Effector memory CD4-positive, alpha-beta T cell (primary cell): ENCODE measurements at regions not wholly inside any gene's neighbourhood (a gene's known extent, or its start where the extent isn't known, plus 50 kb on each side); places are given as distances from the start of the nearest gene placed in this dataset.

Source experiments
- DNase-seq, 3 donors: peaks; one replicate each; pipeline ENCODE4 v3.0.0-alpha.2; 2020
- H3K27ac ChIP-seq: 2 replicates; pipeline ENCODE4 v1.7.0; 2013; ENCODE audit warnings: mild to moderate bottlenecking, low read length, moderate library complexity; ENCODE audit not compliant: insufficient read depth, poor library complexity, severe bottlenecking
- H3K27me3 ChIP-seq: replicated peaks from 2 replicates; pipeline ENCODE4 v1.7.0; 2013; ENCODE audit warnings: mild to moderate bottlenecking, low read length; ENCODE audit not compliant: insufficient read depth, control insufficient read depth, poor library complexity, severe bottlenecking
- H3K36me3 ChIP-seq: 2 replicates; pipeline ENCODE4 v1.7.0; 2013; ENCODE audit warnings: mild to moderate bottlenecking, low read length, moderate library complexity; ENCODE audit not compliant: control insufficient read depth, insufficient read depth
- H3K4me1 ChIP-seq: 2 replicates; pipeline ENCODE4 v1.7.0; 2013; ENCODE audit warnings: low read length, mild to moderate bottlenecking; ENCODE audit not compliant: control insufficient read depth, insufficient read depth, poor library complexity, severe bottlenecking
- H3K4me3 ChIP-seq: 2 replicates; pipeline ENCODE4 v1.7.0; 2013; ENCODE audit warnings: low read length, low read depth, mild to moderate bottlenecking; ENCODE audit not compliant: insufficient read depth, poor library complexity, severe bottlenecking
- H3K9me3 ChIP-seq: 2 replicates; pipeline ENCODE4 v1.7.0; 2013; ENCODE audit warnings: mild to moderate bottlenecking, low read length, moderate library complexity; ENCODE audit not compliant: control insufficient read depth

GRCh38 chr19:27901078-27901477 lies 1311.9 kb downstream of the UQCRFS1 start:
- no peaks in the 10 kb centered on the region for H3K4me1 ChIP-seq
- no peaks in the 10 kb centered on the region for H3K36me3 ChIP-seq
- DNase-seq = no peak
- no peak overlapping the region for H3K4me3 ChIP-seq
- no peak overlapping the region for H3K27ac ChIP-seq
- H3K27me3 ChIP-seq = no peaks in the 10 kb centered on the region
- no peaks in the 10 kb centered on the region for H3K9me3 ChIP-seq

DNA sequence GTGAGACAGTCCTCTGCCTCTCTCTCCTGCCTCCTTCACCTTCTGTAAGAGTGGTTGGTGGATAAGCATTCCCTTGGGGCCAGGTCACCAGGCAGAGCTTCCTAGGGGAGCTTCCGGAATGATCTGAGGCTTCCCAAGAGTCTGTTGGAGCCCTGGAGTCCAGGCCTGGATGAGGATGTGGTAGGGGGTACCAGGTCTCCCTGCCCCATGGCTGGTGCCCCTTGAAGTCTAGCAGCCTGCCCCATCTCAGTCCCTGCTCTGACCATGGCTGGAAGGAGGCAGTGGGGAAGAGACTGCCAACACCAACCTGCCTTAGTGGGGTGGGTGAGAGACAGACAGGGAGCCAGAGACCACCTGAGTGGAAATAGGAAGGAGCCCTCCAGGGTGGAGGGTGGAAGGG lies 1316.9 kb downstream of the UQCRFS1 start:
- Histone ChIP-seq H3K27ac (no peak overlapping the region), H3K4me1 (no peaks in the 10 kb centered on the region), H3K9me3 (no peaks in the 10 kb centered on the region), H3K27me3 (no peaks in the 10 kb centered on the region), H3K36me3 (no peaks in the 10 kb centered on the region), H3K4me3 (no peak overlapping the region)
- no peak for DNase-seq

DNA sequence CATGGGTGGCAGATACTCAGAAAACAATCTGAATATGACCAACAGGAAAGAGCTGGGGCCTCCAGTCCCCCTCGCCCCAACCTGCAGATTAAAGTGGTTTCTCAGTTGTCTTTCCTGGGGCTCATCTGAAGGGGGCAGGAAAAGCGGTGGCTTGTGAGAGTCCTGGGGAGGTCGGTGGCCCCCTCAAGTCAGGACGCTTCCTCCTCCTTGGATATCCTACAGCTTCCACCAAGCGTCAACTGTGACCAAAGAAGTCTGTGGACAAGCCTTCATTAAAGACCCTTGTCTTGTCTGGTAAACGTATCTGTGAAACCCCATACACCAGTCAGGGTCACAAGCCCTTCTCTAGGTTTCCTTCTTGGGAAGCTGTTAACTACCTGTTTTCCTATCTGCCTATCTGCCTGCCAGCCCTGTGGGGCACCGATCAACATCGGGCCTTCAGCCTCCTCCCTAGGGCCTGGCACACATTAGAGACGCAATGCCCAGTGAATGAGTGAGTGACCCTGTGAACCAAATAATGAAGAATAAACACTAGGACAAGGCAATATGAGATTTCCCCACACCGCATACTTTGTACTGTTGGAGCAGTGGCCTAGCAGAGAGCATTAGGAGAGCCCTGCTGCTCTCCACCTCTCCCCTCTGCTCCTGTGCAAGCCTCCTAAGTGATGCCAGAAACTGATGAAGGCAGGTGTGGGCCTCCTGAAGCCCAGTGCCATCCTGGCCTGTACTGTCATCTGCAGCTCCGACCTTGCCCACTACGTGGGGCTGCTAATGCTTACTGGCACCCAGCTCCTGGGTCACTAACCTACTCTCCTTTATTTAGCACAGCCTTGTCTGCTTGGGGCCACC lies 1317.8 kb downstream of the UQCRFS1 start:
- no peaks in the 10 kb centered on the region for H3K36me3 ChIP-seq
- no peaks in the 10 kb centered on the region for H3K27me3 ChIP-seq
- H3K9me3 ChIP-seq = no peaks in the 10 kb centered on the region
- no peak overlapping the region for H3K4me3 ChIP-seq
- H3K4me1 ChIP-seq = no peaks in the 10 kb centered on the region
- DNase-seq = no peak
- H3K27ac ChIP-seq = no peak overlapping the region

DNA sequence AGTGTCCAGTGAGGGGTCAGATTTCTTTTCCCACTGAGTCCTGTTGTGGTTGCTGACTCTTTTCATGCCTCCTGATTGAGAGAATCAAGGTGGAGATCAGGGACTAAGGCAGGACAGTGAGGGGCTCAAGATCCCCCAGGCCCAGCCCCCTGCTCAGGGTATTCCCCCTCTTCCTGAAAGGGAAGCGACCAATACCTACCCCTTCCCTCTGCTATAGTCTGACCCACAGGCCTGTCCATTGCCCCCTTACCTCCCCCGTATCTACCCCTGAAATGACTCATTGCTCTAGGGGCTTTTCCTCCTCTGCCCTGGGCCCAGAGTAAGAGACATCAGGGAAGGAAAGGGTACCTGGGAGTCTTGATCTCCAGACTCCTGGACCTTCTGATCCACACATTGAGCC lies 1320.5 kb downstream of the UQCRFS1 start:
- Histone ChIP-seq H3K36me3 (no peaks in the 10 kb centered on the region), H3K4me3 (no peak overlapping the region), H3K27ac (no peak overlapping the region), H3K9me3 (no peaks in the 10 kb centered on the region), H3K27me3 (no peaks in the 10 kb centered on the region), H3K4me1 (no peaks in the 10 kb centered on the region)
- DNase-seq = no peak

DNA sequence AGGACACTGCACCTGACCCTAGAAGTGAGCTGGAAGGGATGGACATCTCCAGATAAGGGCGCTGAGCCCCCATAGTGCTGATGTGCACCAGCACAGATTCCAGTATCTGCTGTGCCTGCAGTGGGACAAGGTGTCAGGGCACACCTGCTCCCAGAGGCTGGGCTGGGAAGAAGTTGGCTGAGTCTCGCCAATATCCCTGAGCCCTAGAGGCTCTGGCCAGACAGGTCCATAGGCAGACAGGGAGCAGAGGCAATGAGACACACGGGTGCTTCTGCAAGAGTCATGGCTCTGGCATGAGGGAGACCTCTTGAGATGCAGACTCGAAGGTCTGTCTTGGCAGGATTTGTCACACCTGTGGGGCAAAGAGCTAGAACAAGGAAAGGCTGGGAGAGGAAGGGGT lies 1321.5 kb downstream of the UQCRFS1 start:
- no peaks in the 10 kb centered on the region for H3K27me3 ChIP-seq
- no peak overlapping the region for H3K27ac ChIP-seq
- no peaks in the 10 kb centered on the region for H3K4me1 ChIP-seq
- H3K36me3 ChIP-seq = no peaks in the 10 kb centered on the region
- no peak overlapping the region for H3K4me3 ChIP-seq
- no peak for DNase-seq
- no peaks in the 10 kb centered on the region for H3K9me3 ChIP-seq

- Histone ChIP-seq H3K4me3 (no peak overlapping the region), H3K27me3 (no peaks in the 10 kb centered on the region), H3K9me3 (no peaks in the 10 kb centered on the region), H3K36me3 (no peaks in the 10 kb centered on the region), H3K4me1 (no peaks in the 10 kb centered on the region), H3K27ac (no peak overlapping the region)
- DNase-seq = no peak
Measured at GRCh38 chr19:27890696-27891095, 1322.3 kb downstream of the UQCRFS1 start.

GRCh38 chr19:27890206-27890605 lies 1322.7 kb downstream of the UQCRFS1 start:
- Histone ChIP-seq H3K36me3 (no peaks in the 10 kb centered on the region), H3K4me3 (no peak overlapping the region), H3K9me3 (no peaks in the 10 kb centered on the region), H3K27ac (no peak overlapping the region), H3K4me1 (no peaks in the 10 kb centered on the region), H3K27me3 (no peaks in the 10 kb centered on the region)
- DNase-seq = no peak

DNA sequence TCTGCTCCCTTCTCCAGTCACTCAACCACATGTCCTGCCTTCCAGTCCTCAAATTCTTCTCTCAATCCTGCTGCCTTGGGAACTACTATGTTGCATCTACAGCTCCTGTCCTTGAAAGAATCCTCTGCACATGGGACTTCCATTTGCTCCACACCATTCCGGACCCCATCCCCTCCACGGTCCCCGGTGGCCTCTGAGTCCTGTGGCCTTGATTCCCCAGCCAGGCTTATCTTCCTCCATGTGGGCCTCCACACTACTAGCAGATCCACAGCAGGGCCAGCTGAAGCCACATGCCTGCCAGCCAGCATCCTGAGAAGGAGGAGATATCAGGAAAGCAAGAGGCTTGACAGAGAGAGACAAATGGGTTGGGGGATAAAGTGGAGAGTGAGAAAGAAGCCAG lies 1323.8 kb downstream of the UQCRFS1 start:
- no peak for DNase-seq
- no peaks in the 10 kb centered on the region for H3K4me1 ChIP-seq
- no peak overlapping the region for H3K27ac ChIP-seq
- H3K4me3 ChIP-seq = no peak overlapping the region
- no peaks in the 10 kb centered on the region for H3K9me3 ChIP-seq
- H3K27me3 ChIP-seq = no peaks in the 10 kb centered on the region
- H3K36me3 ChIP-seq = no peaks in the 10 kb centered on the region

DNA sequence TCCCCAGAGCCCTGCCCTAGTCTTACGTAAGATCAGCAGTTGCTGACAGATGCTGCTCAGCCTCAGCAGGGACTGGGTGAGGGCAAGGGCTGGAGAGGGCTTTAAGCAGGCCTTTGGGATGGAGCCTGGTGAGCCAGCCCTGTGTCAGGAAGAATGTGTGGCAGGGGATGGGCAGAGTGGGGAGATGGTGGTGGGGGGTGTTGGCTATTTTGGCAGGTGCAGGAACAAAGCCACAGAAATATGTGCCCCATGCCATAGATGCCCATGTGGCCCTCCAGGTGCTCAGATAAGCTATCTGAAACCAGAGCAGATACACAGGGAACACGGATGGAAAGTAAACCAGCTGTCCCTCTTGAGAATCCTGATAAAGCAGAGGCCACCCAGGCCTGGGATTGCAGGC lies 1325.0 kb downstream of the UQCRFS1 start:
- no peak for DNase-seq
- no peaks in the 10 kb centered on the region for H3K27me3 ChIP-seq
- no peaks in the 10 kb centered on the region for H3K4me1 ChIP-seq
- no peaks in the 10 kb centered on the region for H3K9me3 ChIP-seq
- no peaks in the 10 kb centered on the region for H3K36me3 ChIP-seq
- H3K27ac ChIP-seq = no peak overlapping the region
- H3K4me3 ChIP-seq = no peak overlapping the region

DNA sequence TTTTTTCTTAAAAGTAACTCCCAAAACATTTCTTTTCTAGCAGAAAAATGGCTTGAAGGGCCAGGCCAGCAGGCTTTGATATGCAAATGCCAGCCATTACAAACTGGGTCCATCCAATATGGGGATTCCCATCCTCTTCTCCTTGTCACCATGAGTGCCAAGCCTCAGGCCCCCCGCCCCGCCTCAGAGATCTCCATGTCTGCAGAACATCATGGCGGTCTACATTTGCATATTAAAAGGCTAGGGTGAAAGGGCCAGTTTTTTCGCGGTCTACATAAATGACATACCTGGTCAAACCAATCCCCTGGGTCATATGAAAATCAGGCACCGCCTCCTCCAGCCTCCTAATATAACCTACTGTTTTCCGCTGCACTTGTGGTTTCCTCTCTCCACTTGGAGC lies 1327.6 kb downstream of the UQCRFS1 start:
- Histone ChIP-seq H3K4me3 (no peak overlapping the region), H3K4me1 (no peaks in the 10 kb centered on the region), H3K27me3 (no peaks in the 10 kb centered on the region), H3K36me3 (no peaks in the 10 kb centered on the region), H3K27ac (no peak overlapping the region), H3K9me3 (no peaks in the 10 kb centered on the region)
- no peak for DNase-seq
